NCI-H2029 (cell line): ENCODE measurements at regions not wholly inside any gene's neighbourhood (a gene's known extent, or its start where the extent isn't known, plus 50 kb on each side); places are given as distances from the start of the nearest gene placed in this dataset.
"Not testable (repeated sequence)": the region's sequence is repeated elsewhere in the genome, so short reads cannot be mapped to it uniquely, and the experiment has no call there.

Experiments
- DNase-seq: peaks from one replicate; lab custom pipeline; 2025; lab: John Stamatoyannopoulos, UW

- DNase-seq: no peak
Observed at GRCh38 chr12:91672130-91672529, 473.5 kb downstream of the BTG1 start.

GRCh38 chr12:91667694-91668093 is 478.0 kb downstream of the BTG1 start:
- no peak for DNase-seq

- DNase-seq: no peak
Observed at GRCh38 chr12:91663744-91664143, 481.1 kb upstream of the DCN start.

GRCh38 chr12:91663310-91663709 is 480.7 kb upstream of the DCN start:
- peak; percentile 73 for DNase-seq

GRCh38 chr12:91662021-91662420 is 479.4 kb upstream of the DCN start:
- DNase-seq: no peak

GRCh38 chr12:91657032-91657431 is 474.4 kb upstream of the DCN start:
- DNase-seq: no peak

GRCh38 chr12:91655966-91656365 is 473.3 kb upstream of the DCN start:
- DNase-seq: no peak

- no peak for DNase-seq
Observed at GRCh38 chr12:91654087-91654486, 471.5 kb upstream of the DCN start.

- no peak for DNase-seq
Observed at GRCh38 chr12:91651728-91652127, 469.1 kb upstream of the DCN start.

- no peak for DNase-seq
Observed at GRCh38 chr12:91643763-91644162, 461.1 kb upstream of the DCN start.

- DNase-seq: no peak
Observed at GRCh38 chr12:91640021-91640420, 457.4 kb upstream of the DCN start.

GRCh38 chr12:91639327-91639726 is 456.7 kb upstream of the DCN start:
- DNase-seq: no peak

GRCh38 chr12:91637789-91638624 is 455.4 kb upstream of the DCN start:
- DNase-seq: no peak

- no peak for DNase-seq
Observed at GRCh38 chr12:91636721-91637120, 454.1 kb upstream of the DCN start.

- DNase-seq: not testable (repeated sequence)
Observed at GRCh38 chr12:91634386-91634713, 451.7 kb upstream of the DCN start.

GRCh38 chr12:91633734-91634357 is 451.2 kb upstream of the DCN start:
- no peak for DNase-seq

GRCh38 chr12:91633206-91633605 is 450.6 kb upstream of the DCN start:
- DNase-seq: no peak

- DNase-seq: no peak
Observed at GRCh38 chr12:91632042-91632786, 449.6 kb upstream of the DCN start.

- DNase-seq: no peak
Observed at GRCh38 chr12:91630596-91631293, 448.1 kb upstream of the DCN start.

- DNase-seq: no peak
Observed at GRCh38 chr12:91630083-91630482, 447.5 kb upstream of the DCN start.

GRCh38 chr12:91629440-91629839 is 446.8 kb upstream of the DCN start:
- DNase-seq: no peak

- no peak for DNase-seq
Observed at GRCh38 chr12:91628656-91629055, 446.0 kb upstream of the DCN start.
